GM18868 (cell line): ENCODE measurements at regions not wholly inside any gene's neighbourhood (a gene's known extent, or its start where the extent isn't known, plus 50 kb on each side); places are given as distances from the start of the nearest gene placed in this dataset.

Experiments
- ATAC-seq: cut with Tn5 transposase; IDR thresholded peaks from one replicate; pipeline ENCODE4 v1.9.1; 2021; ENCODE audit warnings: mild to moderate bottlenecking, moderate library complexity; ENCODE audit not compliant: unreplicated experiment

GRCh38 chr10:21212912-21213311 is 312.6 kb downstream of the SKIDA1 start:
- ATAC-seq = no peak

- ATAC-seq = no peak
These were observed 313.1 kb downstream of the SKIDA1 start for GRCh38 chr10:21212348-21212747.

GRCh38 chr10:21209495-21209894 is 312.4 kb upstream of the NEBL start:
- ATAC-seq = no peak

GRCh38 chr10:21208666-21209316 is 311.7 kb upstream of the NEBL start:
- ATAC-seq = no peak

GRCh38 chr10:21207852-21208646 is 310.9 kb upstream of the NEBL start:
- no peak for ATAC-seq

- no peak for ATAC-seq
These were observed 308.2 kb upstream of the NEBL start for GRCh38 chr10:21205328-21205727.

- ATAC-seq = no peak
These were observed 306.5 kb upstream of the NEBL start for GRCh38 chr10:21203473-21204107.

- ATAC-seq = no peak
These were observed 305.8 kb upstream of the NEBL start for GRCh38 chr10:21202776-21203462.

- ATAC-seq = no peak
These were observed 302.4 kb upstream of the NEBL start for GRCh38 chr10:21199501-21199900.

GRCh38 chr10:21197838-21198237 is 300.7 kb upstream of the NEBL start:
- ATAC-seq = no peak

- no peak for ATAC-seq
These were observed 299.8 kb upstream of the NEBL start for GRCh38 chr10:21196822-21197395.

GRCh38 chr10:21195252-21195651 is 298.1 kb upstream of the NEBL start:
- no peak for ATAC-seq

- ATAC-seq = no peak
These were observed 297.4 kb upstream of the NEBL start for GRCh38 chr10:21194510-21194993.

GRCh38 chr10:21193196-21193595 is 296.1 kb upstream of the NEBL start:
- ATAC-seq = no peak

GRCh38 chr10:21191512-21191911 is 294.4 kb upstream of the NEBL start:
- no peak for ATAC-seq

- no peak for ATAC-seq
These were observed 287.9 kb upstream of the NEBL start for GRCh38 chr10:21184984-21185383.

- ATAC-seq = no peak
These were observed 287.1 kb upstream of the NEBL start for GRCh38 chr10:21184216-21184615.

GRCh38 chr10:21183025-21183424 is 285.9 kb upstream of the NEBL start:
- ATAC-seq = no peak

- ATAC-seq = no peak
These were observed 284.3 kb upstream of the NEBL start for GRCh38 chr10:21181451-21181850.

- no peak for ATAC-seq
These were observed 283.5 kb upstream of the NEBL start for GRCh38 chr10:21180604-21181003.

GRCh38 chr10:21176934-21177480 is 279.9 kb upstream of the NEBL start:
- ATAC-seq = no peak
